ENCODE measurements at regions not wholly inside any gene's neighbourhood (a gene's known extent, or its start where the extent isn't known, plus 50 kb on each side); places are given as distances from the start of the nearest gene placed in this dataset.

DNA sequence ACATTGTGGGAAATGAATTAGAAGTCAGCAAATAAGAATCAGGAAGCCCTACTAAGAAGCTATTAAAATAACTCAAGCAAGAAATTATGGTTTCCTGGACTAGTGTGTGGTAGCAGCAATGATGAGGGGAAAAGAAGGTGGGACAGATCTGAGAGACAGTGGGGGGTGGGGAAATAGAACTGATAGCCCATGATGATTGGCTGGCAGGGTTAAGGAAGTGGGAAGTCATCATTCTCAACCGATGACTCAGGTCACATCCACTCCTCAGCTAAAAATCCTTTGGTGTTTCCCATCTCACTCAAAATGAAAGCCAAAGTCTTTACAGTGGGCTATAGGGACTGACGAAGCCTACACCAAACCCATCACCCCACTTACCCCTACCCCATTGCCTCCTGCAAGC is 153.9 kb upstream of the ARHGEF26 start:
- Histone ChIP-seq H3K4me3 (no peak overlapping the region), H3K9me3 (no peaks in the 10 kb centered on the region), H3K27me3 (no peaks in the 10 kb centered on the region), H3K36me3 (no peaks in the 10 kb centered on the region), H3K4me1 (peaks cover 0 to 14% (median 11%) of the 10 kb centered on the region in 4 donors), H3K27ac (replicated peaks in 1 of 4) (no peak overlapping the region)
- 97% methylated on average over 2 of the region's 2 CpGs for WGBS
- DNase-seq (ENCODE audit: extremely low spot score) = no peak
- TF ChIP-seq POLR2AphosphoS5 (IDR thresholded peaks at IDR 0.05) (no peak), POLR2A (IDR thresholded peaks at IDR 0.05; ENCODE audit: low read depth) (no peak), EP300 (IDR thresholded peaks at IDR 0.05) (no peak)
- TF ChIP-seq, protein P1, sequence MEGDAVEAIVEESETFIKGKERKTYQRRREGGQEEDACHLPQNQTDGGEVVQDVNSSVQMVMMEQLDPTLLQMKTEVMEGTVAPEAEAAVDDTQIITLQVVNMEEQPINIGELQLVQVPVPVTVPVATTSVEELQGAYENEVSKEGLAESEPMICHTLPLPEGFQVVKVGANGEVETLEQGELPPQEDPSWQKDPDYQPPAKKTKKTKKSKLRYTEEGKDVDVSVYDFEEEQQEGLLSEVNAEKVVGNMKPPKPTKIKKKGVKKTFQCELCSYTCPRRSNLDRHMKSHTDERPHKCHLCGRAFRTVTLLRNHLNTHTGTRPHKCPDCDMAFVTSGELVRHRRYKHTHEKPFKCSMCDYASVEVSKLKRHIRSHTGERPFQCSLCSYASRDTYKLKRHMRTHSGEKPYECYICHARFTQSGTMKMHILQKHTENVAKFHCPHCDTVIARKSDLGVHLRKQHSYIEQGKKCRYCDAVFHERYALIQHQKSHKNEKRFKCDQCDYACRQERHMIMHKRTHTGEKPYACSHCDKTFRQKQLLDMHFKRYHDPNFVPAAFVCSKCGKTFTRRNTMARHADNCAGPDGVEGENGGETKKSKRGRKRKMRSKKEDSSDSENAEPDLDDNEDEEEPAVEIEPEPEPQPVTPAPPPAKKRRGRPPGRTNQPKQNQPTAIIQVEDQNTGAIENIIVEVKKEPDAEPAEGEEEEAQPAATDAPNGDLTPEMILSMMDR (IDR thresholded peaks at IDR 0.05) = no peak
- intact Hi-C loops (cut with DNase I) = no loop called here

DNA sequence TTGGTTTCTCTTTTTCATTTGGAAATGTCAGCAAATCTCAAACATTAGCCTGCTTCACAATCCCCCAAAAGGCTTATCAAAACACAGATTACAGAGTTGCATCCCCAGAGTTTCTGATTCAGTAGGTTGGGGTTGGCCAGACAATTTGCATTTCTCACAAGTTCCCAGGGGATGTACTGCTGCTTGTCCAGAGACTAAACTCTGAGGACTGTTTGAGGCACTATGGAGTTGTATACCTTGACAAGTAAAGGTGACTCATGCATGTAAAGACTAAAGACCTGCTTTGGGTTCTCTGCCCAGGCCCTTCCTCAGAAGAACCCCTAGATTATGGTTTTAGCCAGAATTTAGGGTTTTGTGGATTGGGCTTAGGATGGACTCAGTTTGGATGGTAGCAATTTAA is 151.1 kb upstream of the ARHGEF26 start:
- no peaks in the 10 kb centered on the region for H3K27me3 ChIP-seq
- peaks cover 0 to 36% (median 24%) of the 10 kb centered on the region in 4 donors for H3K4me1 ChIP-seq
- no peaks in the 10 kb centered on the region for H3K9me3 ChIP-seq
- intact Hi-C loops (cut with DNase I) = no loop called here
- TF ChIP-seq, protein P1 (IDR thresholded peaks at IDR 0.05) = no peak
- TF ChIP-seq POLR2A (IDR thresholded peaks at IDR 0.05; ENCODE audit: low read depth) (no peak), POLR2AphosphoS5 (IDR thresholded peaks at IDR 0.05) (no peak), EP300 (IDR thresholded peaks at IDR 0.05) (no peak)
- DNase-seq (ENCODE audit: extremely low spot score) = no peak
- H3K4me3 ChIP-seq = no peak overlapping the region
- no peaks in the 10 kb centered on the region for H3K36me3 ChIP-seq
- H3K27ac ChIP-seq (replicated peaks in 1 of 4) = no peak overlapping the region

DNA sequence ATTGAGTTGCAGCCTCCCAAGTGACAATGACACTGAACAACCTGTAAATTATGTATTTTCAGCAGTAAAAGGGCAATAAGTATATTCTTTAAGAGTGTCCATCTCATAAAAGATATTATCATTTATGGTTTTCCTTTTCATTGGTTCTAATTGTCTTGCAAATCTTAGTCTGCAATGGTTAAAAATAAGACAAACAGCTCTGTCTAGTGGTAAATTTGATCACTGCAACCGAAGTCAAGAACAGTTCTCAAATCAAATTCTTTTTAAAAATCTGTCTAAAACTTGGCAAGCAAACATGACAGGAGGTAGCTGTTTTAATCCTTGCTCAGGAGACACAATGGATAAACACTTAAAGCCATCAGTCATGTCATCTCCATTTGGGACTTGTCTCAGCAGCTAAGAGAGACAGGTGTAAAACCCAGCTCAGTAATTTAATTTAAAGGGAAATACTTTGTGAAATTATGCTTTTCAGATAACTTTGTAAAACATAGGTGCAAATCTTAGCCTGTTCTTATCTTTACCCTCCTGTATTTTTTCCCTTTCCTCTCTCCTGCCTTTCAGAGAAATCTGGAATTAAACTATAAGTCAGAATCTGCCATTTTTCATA is 150.3 kb upstream of the ARHGEF26 start:
- intact Hi-C loops (cut with DNase I) = no loop called here
- Histone ChIP-seq H3K27me3 (no peaks in the 10 kb centered on the region), H3K9me3 (no peaks in the 10 kb centered on the region), H3K4me1 (peaks cover 0 to 36% (median 24%) of the 10 kb centered on the region in 4 donors), H3K4me3 (no peak overlapping the region), H3K27ac (replicated peaks in 1 of 4) (no peak overlapping the region), H3K36me3 (no peaks in the 10 kb centered on the region)
- TF ChIP-seq EP300 (IDR thresholded peaks at IDR 0.05) (no peak), POLR2A (IDR thresholded peaks at IDR 0.05; ENCODE audit: low read depth) (no peak), POLR2AphosphoS5 (IDR thresholded peaks at IDR 0.05) (no peak)
- TF ChIP-seq, protein P1 (IDR thresholded peaks at IDR 0.05) = peak; percentile 41 to 63 (median 53)
- no peak for DNase-seq (ENCODE audit: extremely low spot score)
- 0% methylated on average over 1 of the region's 1 CpG for WGBS

DNA sequence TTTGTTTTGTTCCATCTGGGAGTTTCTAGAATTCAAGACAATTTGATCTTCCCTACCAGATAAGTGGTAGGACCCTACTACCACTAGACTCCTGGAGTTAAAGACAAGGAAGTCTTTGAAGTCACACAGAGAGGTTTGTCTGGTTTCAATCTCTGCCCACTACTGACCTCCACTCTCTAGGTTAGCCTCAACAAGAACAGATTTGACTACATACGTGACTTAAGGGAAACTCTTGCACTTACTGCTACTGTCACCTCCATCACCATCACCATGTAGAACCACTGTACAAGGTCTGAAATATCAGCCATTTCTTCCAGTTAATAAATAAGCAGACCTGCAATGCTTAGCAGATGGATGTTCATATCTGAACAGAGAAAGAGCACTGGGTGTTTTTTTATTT is 148.3 kb upstream of the ARHGEF26 start:
- no peak for DNase-seq (ENCODE audit: extremely low spot score)
- TF ChIP-seq POLR2AphosphoS5 (IDR thresholded peaks at IDR 0.05) (no peak), EP300 (IDR thresholded peaks at IDR 0.05) (no peak), POLR2A (IDR thresholded peaks at IDR 0.05; ENCODE audit: low read depth) (no peak)
- TF ChIP-seq, protein P1 (IDR thresholded peaks at IDR 0.05) = no peak
- Histone ChIP-seq H3K4me1 (peaks cover 6 to 48% (median 36%) of the 10 kb centered on the region in 4 donors), H3K27me3 (no peaks in the 10 kb centered on the region), H3K9me3 (no peaks in the 10 kb centered on the region), H3K27ac (replicated peaks in 1 of 4) (no peak overlapping the region), H3K36me3 (no peaks in the 10 kb centered on the region), H3K4me3 (no peak overlapping the region)
- 86% methylated on average over 1 of the region's 1 CpG for WGBS
- intact Hi-C loops (cut with DNase I) = no loop called here

Measured in esophagus muscularis mucosa (tissue), 4 donors.